A673 (cell line): ENCODE measurements at regions not wholly inside any gene's neighbourhood (a gene's known extent, or its start where the extent isn't known, plus 50 kb on each side); places are given as distances from the start of the nearest gene placed in this dataset.

Experiments used
- EZH2 ChIP-seq: fragments of 200-600 bp; sonication (generic); IDR thresholded peaks from 2 replicates; pipeline ENCODE4 v1.6.1; 2017; ENCODE audit warnings: borderline replicate concordance, low read depth, mild to moderate bottlenecking, mixed read lengths, antibody characterized with exemption, low read length; ENCODE audit not compliant: poor library complexity, severe bottlenecking
- TF ChIP-seq, protein P1 (sequence below): fragments of 300-800, 200-600 bp; sonication (generic); conservative IDR thresholded peaks from 2 replicates; pipeline ENCODE4 v1.5.1; 2017; ENCODE audit warnings: low read depth, mild to moderate bottlenecking, antibody characterized with exemption, low read length, moderate library complexity, mixed read lengths

DNA sequence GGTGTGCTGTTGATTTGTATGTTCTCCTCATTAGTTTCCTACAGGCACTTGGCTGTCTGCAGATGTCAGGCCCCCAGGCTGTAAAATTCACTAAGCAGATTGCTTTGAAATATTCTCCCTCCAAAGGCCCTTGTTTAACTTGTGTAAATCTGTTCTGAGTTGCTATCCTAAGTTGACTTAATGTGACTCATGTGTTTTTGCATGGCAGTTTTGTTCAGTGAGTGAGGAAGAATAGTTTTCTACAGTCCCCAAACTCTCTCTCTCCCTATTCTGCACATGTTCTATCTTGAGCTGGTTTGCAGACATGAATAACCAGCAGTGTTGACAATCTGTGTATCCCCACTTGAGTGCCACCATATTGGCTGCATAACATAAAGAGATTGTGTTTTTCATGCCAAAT, 1005.4 kb upstream of the DDX18 start:
- TF ChIP-seq, protein P1, sequence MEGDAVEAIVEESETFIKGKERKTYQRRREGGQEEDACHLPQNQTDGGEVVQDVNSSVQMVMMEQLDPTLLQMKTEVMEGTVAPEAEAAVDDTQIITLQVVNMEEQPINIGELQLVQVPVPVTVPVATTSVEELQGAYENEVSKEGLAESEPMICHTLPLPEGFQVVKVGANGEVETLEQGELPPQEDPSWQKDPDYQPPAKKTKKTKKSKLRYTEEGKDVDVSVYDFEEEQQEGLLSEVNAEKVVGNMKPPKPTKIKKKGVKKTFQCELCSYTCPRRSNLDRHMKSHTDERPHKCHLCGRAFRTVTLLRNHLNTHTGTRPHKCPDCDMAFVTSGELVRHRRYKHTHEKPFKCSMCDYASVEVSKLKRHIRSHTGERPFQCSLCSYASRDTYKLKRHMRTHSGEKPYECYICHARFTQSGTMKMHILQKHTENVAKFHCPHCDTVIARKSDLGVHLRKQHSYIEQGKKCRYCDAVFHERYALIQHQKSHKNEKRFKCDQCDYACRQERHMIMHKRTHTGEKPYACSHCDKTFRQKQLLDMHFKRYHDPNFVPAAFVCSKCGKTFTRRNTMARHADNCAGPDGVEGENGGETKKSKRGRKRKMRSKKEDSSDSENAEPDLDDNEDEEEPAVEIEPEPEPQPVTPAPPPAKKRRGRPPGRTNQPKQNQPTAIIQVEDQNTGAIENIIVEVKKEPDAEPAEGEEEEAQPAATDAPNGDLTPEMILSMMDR = no peak
- no peak for TF ChIP-seq EZH2
